SW 1271 (cell line): ENCODE measurements at regions not wholly inside any gene's neighbourhood (a gene's known extent, or its start where the extent isn't known, plus 50 kb on each side); places are given as distances from the start of the nearest gene placed in this dataset.
A peak's percentile ranks its signal among the peaks of the same experiment; 100 is the strongest.

ENCODE experiments used
- DNase-seq, 2 experiments: peaks; one replicate each; lab custom pipeline; 2025; lab: John Stamatoyannopoulos, UW

- no peak for DNase-seq
Measured at GRCh38 chr15:80308002-80308401, 56.0 kb upstream of the CTXND1 start.

- DNase-seq = peak in 1 of 2 experiments; percentile 15
Measured at GRCh38 chr15:80309769-80310384, 57.9 kb upstream of the CTXND1 start.

- no peak for DNase-seq
Measured at GRCh38 chr15:80310776-80311175, 58.8 kb upstream of the CTXND1 start.

- DNase-seq = no peak
Measured at GRCh38 chr15:80315289-80315987, 63.4 kb upstream of the CTXND1 start.

DNA sequence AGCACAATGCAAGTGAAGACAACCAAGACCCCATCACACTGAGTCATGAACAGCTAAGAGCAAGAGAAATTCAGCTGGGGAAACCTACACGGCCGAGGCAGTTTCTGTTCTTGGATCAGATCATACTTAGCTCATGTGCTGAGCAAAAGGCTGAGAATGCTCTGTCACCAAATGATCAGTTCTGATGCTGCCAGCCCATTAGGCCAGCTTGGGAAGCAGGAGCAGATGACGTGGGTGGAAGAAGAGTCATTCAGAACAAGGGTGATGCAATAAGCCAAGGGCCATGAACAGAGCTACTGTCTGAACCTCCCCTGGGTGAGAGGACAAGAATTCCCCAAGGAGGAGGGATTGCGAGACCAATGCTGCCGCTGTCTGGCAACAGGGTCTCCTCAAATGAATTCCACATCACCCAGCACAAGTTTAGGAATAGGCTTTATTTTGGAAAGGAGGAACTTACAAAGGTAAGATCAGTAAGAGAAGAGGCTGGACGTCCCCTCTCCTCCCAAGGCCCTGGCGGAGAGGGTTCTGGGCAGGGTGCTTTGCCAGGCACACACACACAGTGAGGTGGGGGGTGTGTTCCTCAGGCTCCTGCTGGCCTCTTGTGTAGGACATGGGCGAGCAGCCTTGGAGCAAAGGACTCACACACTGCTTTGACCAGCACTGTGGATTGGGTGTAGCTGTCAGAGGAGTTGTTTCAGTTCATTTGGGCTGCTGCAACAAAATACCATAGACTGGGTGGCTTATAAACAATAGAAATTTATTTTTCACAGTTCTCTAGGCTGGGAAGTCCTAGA, 65.6 kb upstream of the CTXND1 start:
- no peak for DNase-seq

DNA sequence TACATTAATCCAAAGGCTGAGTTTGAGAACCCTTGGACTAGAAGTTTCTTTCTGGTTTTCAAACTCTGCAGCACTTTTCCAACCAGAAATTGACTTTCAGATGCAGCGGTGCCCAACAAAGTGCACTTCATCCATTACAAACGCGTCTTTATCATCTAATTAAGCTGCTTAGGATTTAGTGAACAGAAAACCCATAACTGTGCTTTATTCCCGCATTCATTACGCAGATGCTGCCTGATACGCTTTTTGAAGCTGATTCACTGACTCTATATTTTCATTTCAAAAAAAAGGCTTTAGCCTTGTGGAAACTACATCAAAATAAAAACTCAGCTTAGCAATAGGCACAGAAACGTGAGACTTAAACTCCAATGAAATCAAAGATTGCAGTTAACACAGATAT, 69.8 kb upstream of the CTXND1 start:
- DNase-seq = no peak

- peak in 1 of 2 experiments; percentile 19 for DNase-seq
Measured at GRCh38 chr15:80323285-80323684, 71.3 kb upstream of the CTXND1 start.

DNA sequence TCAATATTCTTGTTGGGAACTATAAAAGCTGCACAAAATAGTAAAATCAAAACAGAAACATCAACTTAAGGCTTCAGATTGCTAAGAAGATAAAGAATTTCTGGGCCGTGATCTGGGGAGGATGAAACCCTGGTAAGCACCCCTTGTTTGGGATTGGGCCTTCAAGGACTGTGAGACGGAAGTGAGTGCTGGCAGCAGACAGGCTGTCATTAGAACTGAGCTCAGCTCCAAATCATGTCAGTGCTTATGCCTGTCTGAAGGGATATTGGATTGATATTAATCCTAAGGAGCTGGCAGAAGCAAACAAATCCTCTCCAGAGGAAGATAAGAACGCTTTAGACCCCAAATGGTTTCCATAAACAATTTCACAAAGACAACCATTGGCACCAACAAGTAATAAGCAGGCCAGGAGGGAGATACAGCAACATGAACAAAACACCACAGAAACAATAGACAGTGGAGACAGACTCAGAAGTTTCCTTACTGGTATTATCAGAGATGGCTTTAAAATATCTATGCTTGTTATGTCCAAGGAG, 72.6 kb upstream of the CTXND1 start:
- no peak for DNase-seq

- DNase-seq = no peak
Measured at GRCh38 chr15:80325206-80325605, 73.2 kb upstream of the CTXND1 start.

GRCh38 chr15:80326270-80326669, 74.3 kb upstream of the CTXND1 start:
- no peak for DNase-seq

DNA sequence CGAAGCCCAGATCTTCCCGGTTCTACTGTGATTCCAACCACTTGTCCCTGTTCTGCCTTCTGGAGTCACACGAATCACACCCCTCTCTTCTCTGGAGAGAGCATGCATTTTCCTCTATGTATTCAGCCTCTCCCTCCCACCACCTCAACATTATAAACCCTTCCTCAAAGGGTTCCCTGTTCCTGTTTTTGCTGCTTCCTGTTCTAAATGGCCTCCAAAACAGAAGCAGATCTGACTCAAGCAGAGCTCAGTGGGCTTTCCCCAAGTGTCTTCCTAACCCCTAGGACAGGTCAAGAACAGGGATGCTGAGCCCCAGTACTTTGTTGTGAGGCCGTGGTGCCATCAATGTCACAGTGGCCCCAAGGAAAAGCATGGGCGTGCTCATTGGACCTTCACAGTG, 75.7 kb upstream of the ARNT2 start:
- no peak for DNase-seq

DNA sequence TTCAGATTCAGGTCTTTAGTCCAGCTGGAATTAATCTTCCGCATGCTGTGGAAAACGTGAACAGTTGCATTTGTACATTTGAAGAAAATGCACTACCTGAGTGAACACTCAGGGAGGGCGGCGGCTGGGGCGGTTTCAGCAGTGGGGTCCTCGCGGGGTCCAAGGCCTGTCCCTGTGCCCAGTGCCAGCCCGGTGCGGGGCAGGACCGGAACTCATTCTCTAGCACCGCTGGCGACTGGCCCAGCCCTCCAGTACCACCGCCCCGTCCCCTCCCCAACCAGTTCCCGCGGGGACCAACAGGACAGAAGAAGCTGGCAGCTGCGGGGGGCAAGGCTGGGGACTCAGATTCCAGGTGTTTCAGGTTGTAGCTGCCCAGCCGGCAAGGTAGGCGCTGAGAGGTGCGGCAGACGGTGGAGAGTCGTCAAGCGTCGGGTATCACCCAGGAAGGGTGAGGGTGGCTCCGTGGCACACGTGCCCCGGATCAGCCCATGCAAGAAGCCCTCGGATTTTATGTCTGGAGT, 72.2 kb upstream of the ARNT2 start:
- no peak for DNase-seq

GRCh38 chr15:80333261-80333660, 70.9 kb upstream of the ARNT2 start:
- no peak for DNase-seq

DNA sequence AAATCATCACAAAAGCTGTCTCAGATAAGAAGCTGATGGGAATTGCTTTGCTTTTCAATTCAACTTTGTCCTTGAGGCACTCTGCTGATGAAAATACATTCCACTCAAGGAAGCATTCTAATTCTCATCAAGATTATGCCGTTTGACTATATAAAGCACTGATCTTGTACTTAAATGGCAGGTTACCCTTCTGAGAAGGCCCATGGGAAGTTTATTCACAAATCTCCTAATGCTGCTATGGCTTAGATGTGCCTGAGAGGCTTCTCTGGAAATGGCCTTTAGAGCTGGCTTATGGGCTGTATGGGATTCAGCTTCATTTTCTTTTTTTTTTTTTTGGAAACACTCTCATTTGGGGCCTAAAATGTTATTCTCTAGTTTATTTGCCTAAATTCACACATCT, 69.7 kb upstream of the ARNT2 start:
- DNase-seq = no peak

DNA sequence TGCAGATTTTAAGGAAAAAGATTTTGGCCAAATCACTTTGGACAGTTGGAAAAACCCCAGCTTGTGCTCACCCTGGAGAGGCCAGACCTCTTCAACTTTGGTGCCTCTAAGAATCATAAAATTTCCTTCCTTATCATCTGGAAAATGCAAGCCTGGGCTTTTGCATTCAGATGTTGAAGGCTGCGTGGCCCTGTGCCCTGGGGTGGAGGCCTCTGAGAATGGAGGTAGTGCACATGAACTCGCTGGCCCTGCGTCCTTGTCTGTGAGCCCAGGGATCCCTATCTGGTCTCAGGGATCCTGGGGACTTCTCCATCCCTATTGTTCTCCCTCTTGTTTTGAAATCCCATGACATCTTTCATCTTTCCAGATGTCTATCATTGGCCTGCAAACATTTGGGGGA, 64.6 kb upstream of the ARNT2 start:
- DNase-seq = no peak

DNA sequence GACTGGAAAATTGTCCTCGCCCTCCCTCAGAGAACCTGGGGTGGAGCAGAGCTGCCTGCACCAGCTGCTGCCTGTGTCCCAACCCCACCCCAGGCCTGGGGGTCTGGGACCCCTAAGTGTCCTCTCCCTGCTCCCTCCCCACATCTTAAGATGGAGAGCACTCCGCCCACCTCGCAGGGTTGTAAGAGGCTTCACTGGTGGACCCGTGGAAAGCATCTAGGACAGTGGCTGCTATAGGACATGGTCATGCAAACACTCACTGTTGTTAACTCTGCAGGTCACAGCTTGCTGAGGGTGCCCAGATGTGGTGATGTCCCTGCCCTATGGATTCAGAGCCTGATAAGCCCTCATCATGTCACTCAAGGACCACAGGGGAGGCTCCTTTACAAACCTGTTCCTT, 62.0 kb upstream of the ARNT2 start:
- no peak for DNase-seq

DNA sequence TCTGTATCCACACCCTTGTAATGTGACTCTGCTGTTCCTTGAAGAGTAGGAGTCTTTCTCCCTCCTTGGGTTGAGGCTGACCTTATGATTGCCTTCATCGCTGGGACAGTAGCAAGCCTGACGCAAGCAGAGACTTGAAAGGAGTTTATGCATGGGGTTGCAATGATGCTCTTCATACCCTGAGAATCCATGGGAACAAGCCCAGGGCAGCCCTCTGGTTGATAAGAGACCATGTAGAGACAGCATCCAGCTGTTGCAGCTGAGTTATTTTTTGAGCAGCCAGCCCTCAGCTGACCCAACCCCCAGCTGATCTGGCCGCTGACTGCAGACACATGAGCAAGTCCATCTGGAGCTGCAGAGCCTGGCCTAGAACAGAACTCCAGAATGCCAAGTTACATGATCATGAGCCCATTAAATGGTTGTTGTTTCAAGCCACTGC, 60.6 kb upstream of the ARNT2 start:
- no peak for DNase-seq

- DNase-seq = no peak
Measured at GRCh38 chr15:80350941-80351610, 53.1 kb upstream of the ARNT2 start.
